ENCODE measurements at regions not wholly inside any gene's neighbourhood (a gene's known extent, or its start where the extent isn't known, plus 50 kb on each side); places are given as distances from the start of the nearest gene placed in this dataset.

DNA sequence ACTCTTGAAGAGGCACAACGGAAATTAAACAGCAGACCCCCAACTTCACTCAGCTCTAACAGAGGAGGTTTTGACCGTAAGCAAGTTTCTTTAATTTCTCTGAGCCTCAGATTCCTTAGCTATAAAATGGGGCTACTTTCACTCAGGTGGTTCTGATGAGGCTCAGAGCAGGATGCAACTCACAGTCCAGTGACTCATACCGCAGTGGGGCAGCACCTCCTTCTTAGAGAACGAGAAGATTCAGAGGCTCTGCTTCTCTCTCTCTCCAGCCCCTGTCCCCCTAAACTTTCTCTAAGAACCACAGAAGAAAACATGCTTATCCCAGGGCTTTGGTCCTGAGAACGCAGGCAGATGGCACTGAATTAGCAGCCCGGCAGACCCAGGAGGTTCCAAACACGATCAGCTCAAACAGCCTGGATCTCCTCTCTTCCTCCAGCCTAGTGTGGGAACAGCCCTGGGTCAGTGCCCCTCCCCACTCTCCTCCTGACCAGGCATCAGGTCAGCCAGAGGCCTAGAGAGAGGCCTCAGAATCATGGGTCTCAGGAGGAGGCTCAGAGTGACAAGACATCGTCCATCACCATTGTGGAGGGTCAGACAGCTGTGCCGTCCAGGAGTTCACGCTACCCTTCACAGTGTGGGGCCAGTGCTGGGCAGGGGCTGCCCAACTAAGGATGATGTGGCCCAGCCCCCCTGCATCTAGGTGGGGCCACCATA lies 433.0 kb downstream of the PTPRU start:
- TF ChIP-seq, protein P1, sequence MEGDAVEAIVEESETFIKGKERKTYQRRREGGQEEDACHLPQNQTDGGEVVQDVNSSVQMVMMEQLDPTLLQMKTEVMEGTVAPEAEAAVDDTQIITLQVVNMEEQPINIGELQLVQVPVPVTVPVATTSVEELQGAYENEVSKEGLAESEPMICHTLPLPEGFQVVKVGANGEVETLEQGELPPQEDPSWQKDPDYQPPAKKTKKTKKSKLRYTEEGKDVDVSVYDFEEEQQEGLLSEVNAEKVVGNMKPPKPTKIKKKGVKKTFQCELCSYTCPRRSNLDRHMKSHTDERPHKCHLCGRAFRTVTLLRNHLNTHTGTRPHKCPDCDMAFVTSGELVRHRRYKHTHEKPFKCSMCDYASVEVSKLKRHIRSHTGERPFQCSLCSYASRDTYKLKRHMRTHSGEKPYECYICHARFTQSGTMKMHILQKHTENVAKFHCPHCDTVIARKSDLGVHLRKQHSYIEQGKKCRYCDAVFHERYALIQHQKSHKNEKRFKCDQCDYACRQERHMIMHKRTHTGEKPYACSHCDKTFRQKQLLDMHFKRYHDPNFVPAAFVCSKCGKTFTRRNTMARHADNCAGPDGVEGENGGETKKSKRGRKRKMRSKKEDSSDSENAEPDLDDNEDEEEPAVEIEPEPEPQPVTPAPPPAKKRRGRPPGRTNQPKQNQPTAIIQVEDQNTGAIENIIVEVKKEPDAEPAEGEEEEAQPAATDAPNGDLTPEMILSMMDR (IDR thresholded peaks at IDR 0.05): no peak
- no peak for TF ChIP-seq POLR2A (IDR thresholded peaks at IDR 0.05)

Measured in thyroid gland (tissue), 4 donors.